22Rv1 (cell line): ENCODE measurements at regions not wholly inside any gene's neighbourhood (a gene's known extent, or its start where the extent isn't known, plus 50 kb on each side); places are given as distances from the start of the nearest gene placed in this dataset.

ENCODE experiments used
- ZFX ChIP-seq: fragments of 450-650 bp; IDR thresholded peaks from 2 replicates; pipeline ENCODE4 v1.6.1; 2017; ENCODE audit warnings: antibody characterized with exemption, borderline replicate concordance
- TF ChIP-seq, protein P1 (sequence below): fragments of 450-650 bp; IDR thresholded peaks from 2 replicates; pipeline ENCODE4 v1.5.1; 2017; ENCODE audit warnings: mild to moderate bottlenecking

DNA sequence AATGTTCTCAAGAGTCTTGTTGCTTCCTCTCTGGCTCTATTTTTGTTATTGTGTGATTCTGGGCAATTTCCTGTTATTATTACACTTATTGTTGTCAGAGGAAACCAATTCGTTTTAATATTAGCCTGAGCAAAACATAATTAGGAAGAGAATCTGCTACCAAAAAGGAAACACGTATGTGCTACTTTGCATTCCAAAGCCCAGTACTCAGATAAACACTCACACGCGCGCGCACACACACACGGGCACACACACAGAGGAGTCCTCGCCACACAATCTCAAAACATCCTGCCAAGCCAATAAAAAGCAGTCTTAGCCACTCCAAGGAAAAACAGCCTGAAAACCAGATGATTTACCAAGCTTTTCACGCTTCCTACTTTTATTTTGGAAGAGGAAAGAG lies 400.7 kb downstream of the NUAK1 start:
- TF ChIP-seq, protein P1, sequence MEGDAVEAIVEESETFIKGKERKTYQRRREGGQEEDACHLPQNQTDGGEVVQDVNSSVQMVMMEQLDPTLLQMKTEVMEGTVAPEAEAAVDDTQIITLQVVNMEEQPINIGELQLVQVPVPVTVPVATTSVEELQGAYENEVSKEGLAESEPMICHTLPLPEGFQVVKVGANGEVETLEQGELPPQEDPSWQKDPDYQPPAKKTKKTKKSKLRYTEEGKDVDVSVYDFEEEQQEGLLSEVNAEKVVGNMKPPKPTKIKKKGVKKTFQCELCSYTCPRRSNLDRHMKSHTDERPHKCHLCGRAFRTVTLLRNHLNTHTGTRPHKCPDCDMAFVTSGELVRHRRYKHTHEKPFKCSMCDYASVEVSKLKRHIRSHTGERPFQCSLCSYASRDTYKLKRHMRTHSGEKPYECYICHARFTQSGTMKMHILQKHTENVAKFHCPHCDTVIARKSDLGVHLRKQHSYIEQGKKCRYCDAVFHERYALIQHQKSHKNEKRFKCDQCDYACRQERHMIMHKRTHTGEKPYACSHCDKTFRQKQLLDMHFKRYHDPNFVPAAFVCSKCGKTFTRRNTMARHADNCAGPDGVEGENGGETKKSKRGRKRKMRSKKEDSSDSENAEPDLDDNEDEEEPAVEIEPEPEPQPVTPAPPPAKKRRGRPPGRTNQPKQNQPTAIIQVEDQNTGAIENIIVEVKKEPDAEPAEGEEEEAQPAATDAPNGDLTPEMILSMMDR, result no peak
- TF ChIP-seq ZFX, result no peak
